Liver (tissue), 8 donors: ENCODE measurements at regions not wholly inside any gene's neighbourhood (a gene's known extent, or its start where the extent isn't known, plus 50 kb on each side); places are given as distances from the start of the nearest gene placed in this dataset.

Source experiments
- DNase-seq: peaks from one replicate; pipeline ENCODE4 v3.0.0-alpha.2; 2017; ENCODE audit warnings: low spot score
- H3K27ac ChIP-seq, 2 donors: one replicate each; pipeline ENCODE4 v1.7.0; 2013; ENCODE audit warnings: inconsistent platforms in 2 of 2, low read length in 2 of 2, control low read depth in 1 of 2, low read depth in 1 of 2, mild to moderate bottlenecking in 1 of 2
- H3K27me3 ChIP-seq, 4 donors: one replicate each; pipeline versions ENCODE4 v1.6.1 to v1.7.0; 2013; ENCODE audit warnings: low read length in 3 of 4, inconsistent platforms in 1 of 4, mild to moderate bottlenecking in 1 of 4, moderate library complexity in 1 of 4; ENCODE audit not compliant: control insufficient read depth in 4 of 4, insufficient read depth in 4 of 4
- H3K36me3 ChIP-seq, 4 donors: one replicate each; pipeline versions ENCODE4 v1.6.1 to v1.7.0; 2013; ENCODE audit warnings: low read length in 3 of 4, mild to moderate bottlenecking in 3 of 4, low read depth in 1 of 4, moderate library complexity in 1 of 4; ENCODE audit not compliant: control insufficient read depth in 4 of 4, insufficient read depth in 3 of 4
- H3K4me1 ChIP-seq, 4 donors: one replicate each; pipeline versions ENCODE4 v1.6.1 to v1.7.0; 2013; ENCODE audit warnings: low read length in 3 of 4, mild to moderate bottlenecking in 3 of 4, moderate library complexity in 1 of 4; ENCODE audit not compliant: control insufficient read depth in 4 of 4, insufficient read depth in 4 of 4
- H3K4me3 ChIP-seq, 3 donors: one replicate each; pipeline versions ENCODE4 v1.6.1 to v1.7.0; 2013; ENCODE audit warnings: low read length in 3 of 3, control low read depth in 1 of 3, low read depth in 1 of 3, mild to moderate bottlenecking in 1 of 3
- H3K9ac ChIP-seq, 2 donors: one replicate each; pipeline ENCODE4 v1.7.0; 2013; ENCODE audit warnings: low read length in 2 of 2, mild to moderate bottlenecking in 2 of 2, moderate library complexity in 2 of 2, control low read depth in 1 of 2, low read depth in 1 of 2
- H3K9me3 ChIP-seq, 4 donors: one replicate each; pipeline versions ENCODE4 v1.6.1 to v1.7.0; 2013; ENCODE audit warnings: low read length in 3 of 4; ENCODE audit not compliant: control insufficient read depth in 4 of 4
- ATF3 ChIP-seq: IDR thresholded peaks from 2 replicates; pipeline ENCODE4 v1.6.1; 2016; ENCODE audit warnings: antibody characterized with exemption
- CTCF ChIP-seq: fragments of 150-350 bp; IDR thresholded peaks from 2 replicates; pipeline ENCODE4 v1.5.1; 2017; ENCODE audit warnings: improper control_type of control experiment, low read depth, low read length; ENCODE audit not compliant: missing input control
- EGR1 ChIP-seq, 2 donors: IDR thresholded peaks; 2 replicates each; pipeline ENCODE4 v1.6.1; 2016 to 2018; ENCODE audit warnings: antibody characterized with exemption in 2 of 2, low read depth in 2 of 2
- FOXA2 ChIP-seq: IDR thresholded peaks from 2 replicates; pipeline ENCODE4 v1.6.1; 2016; ENCODE audit warnings: antibody characterized with exemption
- HNF4A ChIP-seq, 2 donors: conservative IDR thresholded peaks; 2 replicates each; pipeline ENCODE4 v1.6.1; 2016; ENCODE audit warnings: antibody characterized with exemption in 2 of 2, mild to moderate bottlenecking in 2 of 2
- HNF4G ChIP-seq: IDR thresholded peaks from 2 replicates; pipeline ENCODE4 v1.6.1; 2016; ENCODE audit warnings: antibody characterized with exemption
- JUND ChIP-seq, 2 donors: IDR thresholded peaks; 2 replicates each; pipeline ENCODE4 v1.6.1; 2016; ENCODE audit warnings: antibody characterized with exemption in 2 of 2
- NR2F2 ChIP-seq: IDR thresholded peaks from 2 replicates; pipeline ENCODE4 v1.6.1; 2016; ENCODE audit warnings: antibody characterized with exemption
- RAD21 ChIP-seq, 2 donors: IDR thresholded peaks; 2 replicates each; pipeline ENCODE4 v1.6.1; 2016; ENCODE audit warnings: antibody characterized with exemption in 2 of 2, mild to moderate bottlenecking in 2 of 2
- REST ChIP-seq: IDR thresholded peaks from 2 replicates; pipeline ENCODE4 v1.6.1; 2016; ENCODE audit warnings: antibody characterized with exemption, mild to moderate bottlenecking
- RXRA ChIP-seq, 2 donors: IDR thresholded peaks; 2 replicates each; pipeline ENCODE4 v1.6.1; 2017 to 2018; ENCODE audit warnings: antibody characterized with exemption in 2 of 2, mild to moderate bottlenecking in 1 of 2
- SP1 ChIP-seq: IDR thresholded peaks from 2 replicates; pipeline ENCODE4 v1.6.1; 2018; ENCODE audit warnings: antibody characterized with exemption, mild to moderate bottlenecking
- YY1 ChIP-seq: IDR thresholded peaks from 2 replicates; pipeline ENCODE4 v1.6.1; 2016; ENCODE audit warnings: antibody characterized with exemption, mild to moderate bottlenecking
- ZBTB33 ChIP-seq: IDR thresholded peaks from 2 replicates; pipeline ENCODE4 v1.6.1; 2016; ENCODE audit warnings: antibody characterized with exemption
- WGBS: extraction: QIAGEN DNeasy Blood & Tissue Kit; methylation state at CpG from one replicate; pipeline ENCODE4 v1.1.7; 2013; 5-methylcytosine and 5-hydroxymethylcytosine counted together
- donor health status: healthy.
- donor health status: healthy.
- donor health status: healthy.
- donor health status: healthy.
- donor health status: healthy.

GRCh38 chr10:123560301-123561140 is 105.6 kb upstream of the GPR26 start (continued):
- TF ChIP-seq ZBTB33 (no peak), CTCF (no peak), YY1 (no peak), SP1 (no peak), JUND (IDR thresholded peaks at IDR 0.05) (no peak), RAD21 (IDR thresholded peaks at IDR 0.05) (no peak), FOXA2 (no peak)

- no peak overlapping the region for H3K9ac ChIP-seq
- H3K27me3 ChIP-seq, result peaks cover 0 to under 1% (median 0%) of the 10 kb centered on the region in 4 donors
- no peaks in the 10 kb centered on the region for H3K9me3 ChIP-seq
- TF ChIP-seq JUND (IDR thresholded peaks at IDR 0.05) (no peak), RAD21 (IDR thresholded peaks at IDR 0.05) (no peak), REST (no peak), EGR1 (IDR thresholded peaks at IDR 0.05; ENCODE audit: low read depth in 2 of 2) (no peak), RXRA (IDR thresholded peaks at IDR 0.05) (no peak)
- H3K27ac ChIP-seq, result no peak overlapping the region
- H3K4me3 ChIP-seq, result no peak overlapping the region
- 56% methylated on average over 4 of the region's 4 CpGs for WGBS
- no peaks in the 10 kb centered on the region for H3K36me3 ChIP-seq
- H3K4me1 ChIP-seq, result peaks cover 0 to 2% (median 0%) of the 10 kb centered on the region in 4 donors
- DNase-seq, result no peak
Measured at GRCh38 chr10:123561141-123561440, 105.1 kb upstream of the GPR26 start.

- Histone ChIP-seq H3K4me1 (peaks cover 0 to 2% (median 0%) of the 10 kb centered on the region in 4 donors), H3K27me3 (peaks cover 0 to 4% (median 2%) of the 10 kb centered on the region in 4 donors), H3K9me3 (no peaks in the 10 kb centered on the region), H3K36me3 (no peaks in the 10 kb centered on the region), H3K27ac (no peak overlapping the region), H3K4me3 (no peak overlapping the region), H3K9ac (no peak overlapping the region)
- 60% methylated on average over 1 of the region's 1 CpG for WGBS
- no peak for DNase-seq
- TF ChIP-seq REST (no peak), JUND (IDR thresholded peaks at IDR 0.05) (no peak), CTCF (no peak), HNF4G (no peak), RAD21 (IDR thresholded peaks at IDR 0.05) (no peak), YY1 (no peak), SP1 (no peak), ATF3 (no peak), HNF4A (conservative IDR thresholded peaks at IDR 0.05) (no peak), NR2F2 (no peak)
Measured at GRCh38 chr10:123562387-123562786, 103.8 kb upstream of the GPR26 start.
